ENCODE measurements at regions not wholly inside any gene's neighbourhood (a gene's known extent, or its start where the extent isn't known, plus 50 kb on each side); places are given as distances from the start of the nearest gene placed in this dataset.
"Not testable (repeated sequence)": the region's sequence is repeated elsewhere in the genome, so short reads cannot be mapped to it uniquely, and the experiment has no call there.

DNA sequence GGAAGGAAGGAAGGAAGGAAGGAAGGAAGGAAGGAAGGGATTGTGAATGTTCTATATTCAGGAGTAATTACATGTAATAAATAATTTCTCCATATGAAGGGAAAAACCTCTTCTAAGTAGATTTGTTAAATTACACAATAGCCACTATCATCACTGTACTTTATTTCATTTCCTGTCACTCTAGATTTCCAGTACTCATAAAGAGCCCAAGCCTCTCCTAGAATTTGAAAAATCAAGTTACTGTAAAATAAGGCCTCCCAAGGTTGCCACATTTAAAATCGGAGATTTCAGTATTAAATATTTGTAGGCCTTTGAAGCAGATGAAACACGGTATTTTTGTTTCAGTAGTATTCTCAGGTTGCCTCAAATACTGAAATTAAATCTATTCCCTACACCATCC is 499.0 kb downstream of the CDH10 start:
- TF ChIP-seq, protein P1, sequence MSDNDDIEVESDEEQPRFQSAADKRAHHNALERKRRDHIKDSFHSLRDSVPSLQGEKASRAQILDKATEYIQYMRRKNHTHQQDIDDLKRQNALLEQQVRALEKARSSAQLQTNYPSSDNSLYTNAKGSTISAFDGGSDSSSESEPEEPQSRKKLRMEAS (IDR thresholded peaks at IDR 0.05; ENCODE audit: low read depth, low read length), result no peak
- TF ChIP-seq CTCF (IDR thresholded peaks at IDR 0.05; ENCODE audit: low read depth, low read length) (no peak), POLR2A (IDR thresholded peaks at IDR 0.05; ENCODE audit: extremely low read depth, insufficient read length) (no peak)
- H3K4me3 ChIP-seq (ENCODE audit: low read depth, low read length), result no peak overlapping the region
- DNase-seq (ENCODE audit: low read depth), result no peak

- DNase-seq (ENCODE audit: low read depth), result no peak
- TF ChIP-seq MYC (IDR thresholded peaks at IDR 0.05; ENCODE audit: low read depth, low read length) (no peak), CTCF (IDR thresholded peaks at IDR 0.05; ENCODE audit: low read depth, low read length) (no peak), POLR2A (IDR thresholded peaks at IDR 0.05; ENCODE audit: extremely low read depth, insufficient read length) (no peak)
- TF ChIP-seq, protein P1 (IDR thresholded peaks at IDR 0.05; ENCODE audit: low read depth, low read length), result no peak
- no peak overlapping the region for H3K4me3 ChIP-seq (ENCODE audit: low read depth, low read length)
These were observed 483.2 kb downstream of the CDH10 start for GRCh38 chr5:24161559-24161958.

GRCh38 chr5:24162343-24162742 is 482.4 kb downstream of the CDH10 start:
- TF ChIP-seq CTCF (IDR thresholded peaks at IDR 0.05; ENCODE audit: low read depth, low read length) (no peak), POLR2A (IDR thresholded peaks at IDR 0.05; ENCODE audit: extremely low read depth, insufficient read length) (no peak), MYC (IDR thresholded peaks at IDR 0.05; ENCODE audit: low read depth, low read length) (no peak)
- TF ChIP-seq, protein P1 (IDR thresholded peaks at IDR 0.05; ENCODE audit: low read depth, low read length), result no peak
- H3K4me3 ChIP-seq (ENCODE audit: low read depth, low read length), result no peak overlapping the region
- no peak for DNase-seq (ENCODE audit: low read depth)

- DNase-seq (ENCODE audit: low read depth), result no peak
- no peak for TF ChIP-seq CTCF (IDR thresholded peaks at IDR 0.05; ENCODE audit: low read depth, low read length)
- TF ChIP-seq, protein P1 (IDR thresholded peaks at IDR 0.05; ENCODE audit: low read depth, low read length), result no peak
- no peak for TF ChIP-seq MYC (IDR thresholded peaks at IDR 0.05; ENCODE audit: low read depth, low read length)
- TF ChIP-seq POLR2A (IDR thresholded peaks at IDR 0.05; ENCODE audit: extremely low read depth, insufficient read length), result no peak
- H3K4me3 ChIP-seq (ENCODE audit: low read depth, low read length), result no peak overlapping the region
These were observed 481.7 kb downstream of the CDH10 start for GRCh38 chr5:24163091-24163490.

- TF ChIP-seq MYC (IDR thresholded peaks at IDR 0.05; ENCODE audit: low read depth, low read length) (no peak), CTCF (IDR thresholded peaks at IDR 0.05; ENCODE audit: low read depth, low read length) (no peak), POLR2A (IDR thresholded peaks at IDR 0.05; ENCODE audit: extremely low read depth, insufficient read length) (no peak)
- TF ChIP-seq, protein P1 (IDR thresholded peaks at IDR 0.05; ENCODE audit: low read depth, low read length), result no peak
- H3K4me3 ChIP-seq (ENCODE audit: low read depth, low read length), result no peak overlapping the region
- no peak for DNase-seq (ENCODE audit: low read depth)
These were observed 477.0 kb downstream of the CDH10 start for GRCh38 chr5:24167806-24168205.

- H3K4me3 ChIP-seq (ENCODE audit: low read depth, low read length), result no peak overlapping the region
- TF ChIP-seq MYC (IDR thresholded peaks at IDR 0.05; ENCODE audit: low read depth, low read length) (no peak), POLR2A (IDR thresholded peaks at IDR 0.05; ENCODE audit: extremely low read depth, insufficient read length) (no peak), CTCF (IDR thresholded peaks at IDR 0.05; ENCODE audit: low read depth, low read length) (no peak)
- TF ChIP-seq, protein P1 (IDR thresholded peaks at IDR 0.05; ENCODE audit: low read depth, low read length), result no peak
- DNase-seq (ENCODE audit: low read depth), result no peak
These were observed 474.8 kb downstream of the CDH10 start for GRCh38 chr5:24170026-24170425.

DNA sequence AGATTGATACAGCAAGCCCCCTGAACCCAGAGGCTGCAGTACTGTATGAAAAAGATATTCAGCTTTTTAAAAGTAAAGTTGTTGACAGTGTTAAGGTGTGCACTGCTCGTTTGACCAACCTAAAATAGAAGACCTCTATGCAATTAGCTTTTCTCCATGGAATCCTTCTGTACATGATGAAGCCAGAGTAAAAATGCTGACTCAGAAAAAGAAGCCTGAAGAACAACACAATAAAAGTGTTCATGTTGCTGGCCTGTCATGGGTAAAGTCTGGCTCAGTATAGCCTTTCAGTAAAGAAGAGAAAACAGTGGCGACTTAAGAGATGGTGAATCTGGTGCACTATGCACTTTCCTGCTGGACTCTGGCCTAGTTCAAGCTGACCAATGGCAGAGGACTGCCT is 473.8 kb downstream of the CDH10 start:
- not testable (repeated sequence) for H3K4me3 ChIP-seq (ENCODE audit: low read depth, low read length); DNase-seq (ENCODE audit: low read depth)
